Osteoblast (primary cell): ENCODE measurements at regions not wholly inside any gene's neighbourhood (a gene's known extent, or its start where the extent isn't known, plus 50 kb on each side); places are given as distances from the start of the nearest gene placed in this dataset.

Experiments used
- DNase-seq: peaks from one replicate; pipeline ENCODE4 v3.0.0; 2011; ENCODE audit warnings: low spot score, mixed read lengths; ENCODE audit not compliant: insufficient read length; ENCODE audit errors: missing footprints
- H2AFZ ChIP-seq: 2 replicates; pipeline ENCODE4 v1.6.0; 2011; ENCODE audit warnings: mild to moderate bottlenecking, low read length
- H3K27ac ChIP-seq: 2 replicates; pipeline ENCODE4 v1.5.1; 2011; ENCODE audit warnings: mild to moderate bottlenecking, low read depth, low read length, moderate library complexity
- H3K27me3 ChIP-seq: 2 replicates; pipeline ENCODE4 v1.6.0; 2012; ENCODE audit warnings: mild to moderate bottlenecking, control low read depth, inconsistent platforms, low read length, moderate library complexity; ENCODE audit not compliant: insufficient read depth
- H3K36me3 ChIP-seq: 2 replicates; pipeline ENCODE4 v1.5.1; 2011; ENCODE audit warnings: mild to moderate bottlenecking, low read length, control low read depth, moderate library complexity; ENCODE audit not compliant: insufficient read depth
- H3K4me1 ChIP-seq: 2 replicates; pipeline ENCODE4 v1.5.1; 2011; ENCODE audit warnings: mild to moderate bottlenecking, low read length, control low read depth, moderate library complexity; ENCODE audit not compliant: insufficient read depth
- H3K4me2 ChIP-seq: 2 replicates; pipeline ENCODE4 v1.6.0; 2011; ENCODE audit warnings: mild to moderate bottlenecking, low read length; ENCODE audit not compliant: insufficient read depth
- H3K4me3 ChIP-seq: fragments of 200-600 bp; sonication (generic); 3 replicates; pipeline ENCODE4 v1.5.1; 2012; ENCODE audit warnings: mild to moderate bottlenecking, low read length, inconsistent platforms; ENCODE audit not compliant: insufficient read depth
- H3K79me2 ChIP-seq: 2 replicates; pipeline ENCODE4 v1.6.0; 2012; ENCODE audit warnings: mild to moderate bottlenecking, low read length, control low read depth, inconsistent platforms; ENCODE audit not compliant: insufficient read depth
- H3K9me3 ChIP-seq: 2 replicates; pipeline ENCODE4 v1.5.1; 2011; ENCODE audit warnings: low read depth, low read length, control low read depth
- H4K20me1 ChIP-seq: 2 replicates; pipeline ENCODE4 v1.6.0; 2012; ENCODE audit warnings: mild to moderate bottlenecking, low read length, control low read depth; ENCODE audit not compliant: insufficient read depth
- TF ChIP-seq, protein P1 (sequence below): IDR thresholded peaks from 2 replicates; pipeline ENCODE4 v1.5.1; 2011; ENCODE audit warnings: mild to moderate bottlenecking, low read depth, low read length, moderate library complexity; ENCODE audit errors: extremely low read depth

DNA sequence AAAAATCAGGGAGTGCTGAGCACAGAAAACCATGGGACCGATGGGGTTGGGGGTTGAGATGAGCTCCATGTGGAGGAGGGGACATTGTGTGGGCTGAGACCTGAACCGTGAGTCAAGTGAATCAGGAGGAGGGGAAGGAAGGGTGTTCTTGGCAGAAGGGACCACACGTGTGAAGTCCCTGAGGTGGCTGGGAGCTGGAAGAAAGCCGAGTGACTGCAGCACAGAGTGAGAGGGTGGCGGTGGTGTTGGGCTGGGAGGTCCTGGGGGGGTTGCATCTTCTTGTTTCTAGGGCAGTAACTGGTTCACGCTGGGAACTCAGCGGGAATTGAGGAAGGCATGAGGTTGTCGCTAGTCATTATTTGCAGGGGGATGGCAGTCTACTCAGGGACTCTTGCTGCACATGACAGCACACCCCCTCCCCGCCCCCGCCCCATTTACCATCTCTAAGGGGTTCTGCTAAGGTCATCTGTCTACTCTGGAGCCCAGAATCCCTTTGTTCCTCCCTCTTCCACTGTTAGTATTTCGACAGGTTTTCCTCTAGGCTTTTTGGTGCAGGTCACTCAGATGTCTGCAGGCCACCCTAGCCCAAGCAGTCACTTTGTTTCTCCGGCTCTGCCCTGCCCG, 254.3 kb downstream of the TLE3 start:
- H3K4me3 ChIP-seq, result no peak overlapping the region
- no peak overlapping the region for H3K27ac ChIP-seq
- no peaks in the 10 kb centered on the region for H3K79me2 ChIP-seq
- peaks cover 11% of the 10 kb centered on the region for H3K27me3 ChIP-seq
- H3K4me2 ChIP-seq, result no peak overlapping the region
- TF ChIP-seq, protein P1, sequence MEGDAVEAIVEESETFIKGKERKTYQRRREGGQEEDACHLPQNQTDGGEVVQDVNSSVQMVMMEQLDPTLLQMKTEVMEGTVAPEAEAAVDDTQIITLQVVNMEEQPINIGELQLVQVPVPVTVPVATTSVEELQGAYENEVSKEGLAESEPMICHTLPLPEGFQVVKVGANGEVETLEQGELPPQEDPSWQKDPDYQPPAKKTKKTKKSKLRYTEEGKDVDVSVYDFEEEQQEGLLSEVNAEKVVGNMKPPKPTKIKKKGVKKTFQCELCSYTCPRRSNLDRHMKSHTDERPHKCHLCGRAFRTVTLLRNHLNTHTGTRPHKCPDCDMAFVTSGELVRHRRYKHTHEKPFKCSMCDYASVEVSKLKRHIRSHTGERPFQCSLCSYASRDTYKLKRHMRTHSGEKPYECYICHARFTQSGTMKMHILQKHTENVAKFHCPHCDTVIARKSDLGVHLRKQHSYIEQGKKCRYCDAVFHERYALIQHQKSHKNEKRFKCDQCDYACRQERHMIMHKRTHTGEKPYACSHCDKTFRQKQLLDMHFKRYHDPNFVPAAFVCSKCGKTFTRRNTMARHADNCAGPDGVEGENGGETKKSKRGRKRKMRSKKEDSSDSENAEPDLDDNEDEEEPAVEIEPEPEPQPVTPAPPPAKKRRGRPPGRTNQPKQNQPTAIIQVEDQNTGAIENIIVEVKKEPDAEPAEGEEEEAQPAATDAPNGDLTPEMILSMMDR, result no peak
- H3K9me3 ChIP-seq, result no peaks in the 10 kb centered on the region
- no peaks in the 10 kb centered on the region for H4K20me1 ChIP-seq
- no peak for DNase-seq
- no peak overlapping the region for H2AFZ ChIP-seq
- H3K36me3 ChIP-seq, result no peaks in the 10 kb centered on the region
- H3K4me1 ChIP-seq, result no peaks in the 10 kb centered on the region

DNA sequence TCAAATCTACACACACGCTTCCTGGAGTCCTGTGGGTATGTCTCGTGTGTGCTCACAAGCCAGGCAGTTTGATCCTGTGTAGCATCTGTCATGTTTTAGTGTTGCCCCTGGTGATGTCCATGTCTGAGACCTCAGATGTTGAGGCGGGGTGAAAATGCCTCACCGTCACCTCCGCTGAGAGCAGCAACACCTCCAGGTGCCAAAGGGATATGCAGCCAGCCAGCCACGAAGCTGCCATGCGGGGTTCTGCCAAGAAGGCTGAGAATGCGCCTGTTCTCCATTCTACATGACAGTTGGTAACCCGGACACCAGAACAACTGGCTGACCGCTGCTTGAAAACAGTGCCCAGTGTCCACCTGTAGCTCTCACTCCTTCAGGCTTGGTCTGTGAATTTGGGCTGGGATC, 253.8 kb downstream of the TLE3 start:
- H3K36me3 ChIP-seq, result no peaks in the 10 kb centered on the region
- H3K79me2 ChIP-seq, result no peaks in the 10 kb centered on the region
- H2AFZ ChIP-seq, result no peak overlapping the region
- no peak overlapping the region for H3K4me2 ChIP-seq
- no peak overlapping the region for H3K4me3 ChIP-seq
- no peaks in the 10 kb centered on the region for H3K9me3 ChIP-seq
- H3K27ac ChIP-seq, result no peak overlapping the region
- no peaks in the 10 kb centered on the region for H3K4me1 ChIP-seq
- H4K20me1 ChIP-seq, result no peaks in the 10 kb centered on the region
- TF ChIP-seq, protein P1, result no peak
- no peak for DNase-seq
- H3K27me3 ChIP-seq, result peaks cover 11% of the 10 kb centered on the region

DNA sequence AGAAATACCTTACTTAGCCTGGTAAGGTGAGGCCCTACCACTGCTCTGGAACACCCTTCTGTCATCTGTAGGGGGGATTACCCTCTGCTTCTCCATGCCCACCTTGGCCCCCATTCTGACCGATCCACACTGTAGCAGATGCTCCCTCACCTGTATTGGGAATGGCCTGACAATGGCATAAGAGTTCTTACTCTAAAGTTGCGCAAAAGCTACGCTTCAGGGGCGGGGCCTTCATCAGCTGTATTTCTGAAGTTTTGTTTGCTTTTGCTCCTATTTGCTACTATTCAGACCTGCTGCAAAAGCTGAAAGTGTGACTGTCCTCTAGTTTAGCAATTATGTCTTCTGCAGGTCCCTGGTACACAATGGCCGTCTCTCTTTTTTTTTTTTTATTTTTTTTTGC, 252.6 kb downstream of the TLE3 start:
- Histone ChIP-seq H3K79me2 (no peaks in the 10 kb centered on the region), H4K20me1 (no peaks in the 10 kb centered on the region), H3K36me3 (no peaks in the 10 kb centered on the region), H3K4me3 (no peak overlapping the region), H3K4me2 (no peak overlapping the region), H3K27me3 (peaks cover 11% of the 10 kb centered on the region), H2AFZ (no peak overlapping the region), H3K9me3 (no peaks in the 10 kb centered on the region), H3K4me1 (no peaks in the 10 kb centered on the region), H3K27ac (no peak overlapping the region)
- DNase-seq, result no peak
- TF ChIP-seq, protein P1, result no peak

DNA sequence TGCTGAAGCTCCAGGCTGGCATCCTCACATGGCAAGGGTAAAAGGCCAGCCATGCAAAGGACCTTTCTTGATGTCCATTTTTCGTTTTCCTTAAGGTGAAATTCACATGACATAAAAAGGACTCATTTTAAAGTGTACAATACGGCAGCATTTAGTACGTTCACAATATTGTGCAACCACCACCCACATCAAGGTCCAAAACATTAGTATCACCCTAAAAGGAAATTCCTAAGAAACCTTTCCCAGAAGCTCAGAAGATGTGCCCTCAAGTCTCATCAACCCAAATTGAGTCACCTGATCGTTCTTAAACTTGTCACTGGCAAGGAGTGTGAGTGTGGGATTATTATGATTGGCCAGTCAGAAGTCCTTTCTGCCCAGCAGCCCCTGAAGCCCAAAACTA, 250.1 kb downstream of the TLE3 start:
- no peak overlapping the region for H3K4me3 ChIP-seq
- H3K4me2 ChIP-seq, result no peak overlapping the region
- peaks cover 4% of the 10 kb centered on the region for H3K4me1 ChIP-seq
- peaks cover 11% of the 10 kb centered on the region for H3K27me3 ChIP-seq
- no peaks in the 10 kb centered on the region for H3K36me3 ChIP-seq
- TF ChIP-seq, protein P1, result no peak
- no peaks in the 10 kb centered on the region for H3K79me2 ChIP-seq
- H2AFZ ChIP-seq, result no peak overlapping the region
- DNase-seq, result no peak
- no peaks in the 10 kb centered on the region for H3K9me3 ChIP-seq
- H3K27ac ChIP-seq, result no peak overlapping the region
- no peaks in the 10 kb centered on the region for H4K20me1 ChIP-seq
